ENCODE measurements at regions not wholly inside any gene's neighbourhood (a gene's known extent, or its start where the extent isn't known, plus 50 kb on each side); places are given as distances from the start of the nearest gene placed in this dataset.

- no peak for DNase-seq
These were observed 164.5 kb upstream of the PPP2R3A start for GRCh38 chr3:135801018-135801417.

- DNase-seq, result no peak
These were observed 163.4 kb upstream of the PPP2R3A start for GRCh38 chr3:135802171-135802570.

- no peak for DNase-seq
These were observed 162.4 kb upstream of the PPP2R3A start for GRCh38 chr3:135803028-135803692.

GRCh38 chr3:135805752-135806151, 159.8 kb upstream of the PPP2R3A start:
- no peak for DNase-seq

GRCh38 chr3:135806317-135806716, 159.2 kb upstream of the PPP2R3A start:
- DNase-seq, result peak in 1 of 14 donors; percentile 46

GRCh38 chr3:135807879-135808278, 157.6 kb upstream of the PPP2R3A start:
- DNase-seq, result no peak

- DNase-seq, result no peak
These were observed 156.4 kb upstream of the PPP2R3A start for GRCh38 chr3:135809021-135809634.

GRCh38 chr3:135811651-135812050, 153.9 kb upstream of the PPP2R3A start:
- no peak for DNase-seq

- DNase-seq, result no peak
These were observed 153.5 kb upstream of the PPP2R3A start for GRCh38 chr3:135812057-135812456.

- no peak for DNase-seq
These were observed 131.1 kb upstream of the PPP2R3A start for GRCh38 chr3:135834465-135834864.

GRCh38 chr3:135837977-135838631, 127.4 kb upstream of the PPP2R3A start:
- DNase-seq, result no peak

- no peak for DNase-seq
These were observed 125.1 kb upstream of the PPP2R3A start for GRCh38 chr3:135840436-135840835.

- DNase-seq, result no peak
These were observed 121.1 kb upstream of the PPP2R3A start for GRCh38 chr3:135844386-135844785.

- DNase-seq, result no peak
These were observed 117.5 kb upstream of the PPP2R3A start for GRCh38 chr3:135848051-135848450.

- DNase-seq, result no peak
These were observed 115.7 kb upstream of the PPP2R3A start for GRCh38 chr3:135849827-135850226.

- DNase-seq, result no peak
These were observed 114.1 kb upstream of the PPP2R3A start for GRCh38 chr3:135851201-135852081.

- DNase-seq, result no peak
These were observed 111.5 kb upstream of the PPP2R3A start for GRCh38 chr3:135853981-135854380.

GRCh38 chr3:135860761-135861160, 104.8 kb upstream of the PPP2R3A start:
- DNase-seq, result no peak

GRCh38 chr3:135862361-135862760, 103.2 kb upstream of the PPP2R3A start:
- no peak for DNase-seq

- no peak for DNase-seq
These were observed 101.5 kb upstream of the PPP2R3A start for GRCh38 chr3:135864060-135864459.

- DNase-seq, result no peak
These were observed 100.4 kb upstream of the PPP2R3A start for GRCh38 chr3:135865085-135865484.

GRCh38 chr3:135865553-135865952, 100.0 kb upstream of the PPP2R3A start:
- no peak for DNase-seq

GRCh38 chr3:135867911-135868310, 97.6 kb upstream of the PPP2R3A start:
- DNase-seq, result no peak
